Endothelial cell (in vitro differentiated cells): ENCODE measurements at regions not wholly inside any gene's neighbourhood (a gene's known extent, or its start where the extent isn't known, plus 50 kb on each side); places are given as distances from the start of the nearest gene placed in this dataset.

ENCODE experiments used
- DNase-seq: peaks from one replicate; pipeline ENCODE4 v3.0.0; 2021; ENCODE audit warnings: low spot score
- H3K27ac Mint-ChIP-seq: one replicate; pipeline ENCODE4 v1.8.0; 2021; ENCODE audit warnings: mixed read lengths, inconsistent platforms; ENCODE audit not compliant: unreplicated experiment
- H3K27me3 Mint-ChIP-seq: one replicate; pipeline ENCODE4 v1.8.0; 2021; ENCODE audit warnings: mild to moderate bottlenecking, moderate library complexity, mixed read lengths, inconsistent platforms; ENCODE audit not compliant: unreplicated experiment
- H3K36me3 Mint-ChIP-seq: one replicate; pipeline ENCODE4 v1.8.0; 2021; ENCODE audit warnings: mild to moderate bottlenecking, low read depth, mixed read lengths, inconsistent platforms; ENCODE audit not compliant: unreplicated experiment
- H3K4me1 Mint-ChIP-seq: one replicate; pipeline ENCODE4 v1.8.0; 2021; ENCODE audit warnings: mild to moderate bottlenecking, mixed read lengths, inconsistent platforms; ENCODE audit not compliant: unreplicated experiment
- H3K4me3 Mint-ChIP-seq: one replicate; pipeline ENCODE4 v1.8.0; 2021; ENCODE audit warnings: mild to moderate bottlenecking, mixed read lengths, inconsistent platforms; ENCODE audit not compliant: unreplicated experiment
- H3K9me3 Mint-ChIP-seq: one replicate; pipeline ENCODE4 v1.8.0; 2021; ENCODE audit warnings: mixed read lengths, inconsistent platforms; ENCODE audit not compliant: unreplicated experiment
- TF ChIP-seq, protein P1 (sequence below): fragments of 200-600 bp; sonication (generic); IDR thresholded peaks from one replicate; pipeline ENCODE4 v1.5.0; 2021; ENCODE audit warnings: antibody characterized with exemption; ENCODE audit not compliant: unreplicated experiment

DNA sequence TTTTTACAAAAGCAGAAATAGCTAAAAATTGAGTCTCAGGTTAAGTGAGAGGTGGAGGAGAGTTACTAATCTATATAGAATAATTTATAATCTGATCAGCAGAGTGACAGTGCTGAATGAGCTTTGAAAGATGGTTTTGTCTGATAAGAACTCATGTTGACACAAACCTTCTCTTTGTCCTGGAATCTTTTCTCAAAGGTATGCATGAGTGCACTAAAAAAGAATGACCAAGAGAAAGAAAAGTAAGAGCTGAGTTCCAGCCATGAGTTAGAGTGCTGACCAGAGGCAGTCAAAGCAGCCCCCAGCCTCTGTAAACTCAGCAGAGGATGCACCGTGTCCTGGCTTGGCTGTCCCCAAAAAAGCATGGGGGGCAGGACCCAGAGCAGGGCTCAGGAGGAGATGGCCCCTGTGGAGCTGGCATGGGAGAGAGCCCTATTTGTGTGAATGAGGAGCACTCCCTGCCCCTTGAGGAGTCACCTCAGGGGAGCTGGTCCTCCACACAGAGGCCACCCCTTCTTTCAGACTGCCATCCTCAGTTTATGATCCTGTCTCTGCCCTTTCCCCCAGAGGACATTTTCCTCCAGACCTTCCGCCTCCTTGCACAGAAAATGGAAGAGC lies 129.8 kb downstream of the SEC23A start:
- DNase-seq, result no peak
- H3K4me1 Mint-ChIP-seq, result no peaks in the 10 kb centered on the region
- peaks cover 3% of the 10 kb centered on the region for H3K27me3 Mint-ChIP-seq
- no peaks in the 10 kb centered on the region for H3K36me3 Mint-ChIP-seq
- TF ChIP-seq, protein P1, sequence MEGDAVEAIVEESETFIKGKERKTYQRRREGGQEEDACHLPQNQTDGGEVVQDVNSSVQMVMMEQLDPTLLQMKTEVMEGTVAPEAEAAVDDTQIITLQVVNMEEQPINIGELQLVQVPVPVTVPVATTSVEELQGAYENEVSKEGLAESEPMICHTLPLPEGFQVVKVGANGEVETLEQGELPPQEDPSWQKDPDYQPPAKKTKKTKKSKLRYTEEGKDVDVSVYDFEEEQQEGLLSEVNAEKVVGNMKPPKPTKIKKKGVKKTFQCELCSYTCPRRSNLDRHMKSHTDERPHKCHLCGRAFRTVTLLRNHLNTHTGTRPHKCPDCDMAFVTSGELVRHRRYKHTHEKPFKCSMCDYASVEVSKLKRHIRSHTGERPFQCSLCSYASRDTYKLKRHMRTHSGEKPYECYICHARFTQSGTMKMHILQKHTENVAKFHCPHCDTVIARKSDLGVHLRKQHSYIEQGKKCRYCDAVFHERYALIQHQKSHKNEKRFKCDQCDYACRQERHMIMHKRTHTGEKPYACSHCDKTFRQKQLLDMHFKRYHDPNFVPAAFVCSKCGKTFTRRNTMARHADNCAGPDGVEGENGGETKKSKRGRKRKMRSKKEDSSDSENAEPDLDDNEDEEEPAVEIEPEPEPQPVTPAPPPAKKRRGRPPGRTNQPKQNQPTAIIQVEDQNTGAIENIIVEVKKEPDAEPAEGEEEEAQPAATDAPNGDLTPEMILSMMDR, result no peak
- H3K4me3 Mint-ChIP-seq, result no peak overlapping the region
- no peaks in the 10 kb centered on the region for H3K9me3 Mint-ChIP-seq
- no peak overlapping the region for H3K27ac Mint-ChIP-seq

DNA sequence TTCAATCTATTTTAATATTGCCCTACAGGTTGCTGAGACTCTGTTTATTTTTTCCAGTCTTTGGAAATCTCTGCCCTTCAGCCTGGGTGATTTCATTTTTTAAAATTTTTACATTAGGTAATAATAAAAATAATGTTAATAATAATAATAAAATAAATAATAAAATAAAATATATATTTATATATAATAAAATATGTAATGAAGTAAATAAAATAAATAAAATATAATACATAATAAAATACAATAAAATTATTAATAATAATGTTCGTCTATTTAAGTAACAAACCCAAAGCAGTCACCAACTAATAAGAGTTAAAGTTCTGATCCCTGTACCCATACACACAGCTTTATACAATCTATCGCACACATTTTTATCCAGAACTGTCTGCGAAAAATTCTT lies 130.5 kb downstream of the SEC23A start:
- Mint-ChIP-seq H3K27me3 (peaks cover 1% of the 10 kb centered on the region), H3K36me3 (no peaks in the 10 kb centered on the region), H3K9me3 (no peaks in the 10 kb centered on the region), H3K27ac (no peak overlapping the region), H3K4me1 (no peaks in the 10 kb centered on the region), H3K4me3 (no peak overlapping the region)
- TF ChIP-seq, protein P1, result no peak
- DNase-seq, result no peak

DNA sequence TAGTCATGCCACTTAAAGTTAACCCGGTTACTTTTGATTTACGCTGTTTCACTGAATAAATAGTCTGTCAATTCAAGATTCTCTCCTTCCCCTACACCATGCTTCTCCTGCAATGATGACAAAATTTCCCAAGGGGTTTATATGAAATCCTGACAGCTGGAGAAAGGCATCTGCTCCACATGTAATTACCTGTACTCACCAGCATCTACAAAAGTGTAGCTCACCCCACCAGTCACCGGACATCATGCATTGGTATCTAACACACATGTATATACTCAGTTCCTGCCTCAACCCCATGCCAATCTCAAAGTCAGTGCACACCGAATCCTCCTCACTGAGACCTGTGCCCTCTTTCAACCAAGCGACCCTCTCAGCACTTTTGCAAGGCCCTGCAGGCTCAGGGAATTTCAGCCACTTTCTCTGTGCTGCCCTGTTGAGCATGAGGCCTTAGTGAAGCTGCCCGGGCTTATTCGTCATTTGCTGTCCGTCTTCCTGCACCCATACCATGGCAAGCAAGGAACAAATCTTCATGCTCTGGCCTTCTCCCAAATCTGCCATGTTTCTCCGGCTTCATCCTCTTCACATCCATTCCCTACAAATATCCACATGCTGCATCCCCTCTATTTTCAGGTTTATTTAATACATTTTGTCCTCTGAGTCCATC lies 131.6 kb downstream of the SEC23A start:
- no peak overlapping the region for H3K27ac Mint-ChIP-seq
- H3K4me1 Mint-ChIP-seq, result no peaks in the 10 kb centered on the region
- H3K27me3 Mint-ChIP-seq, result peaks cover 1% of the 10 kb centered on the region
- DNase-seq, result no peak
- no peaks in the 10 kb centered on the region for H3K9me3 Mint-ChIP-seq
- TF ChIP-seq, protein P1, result no peak
- no peaks in the 10 kb centered on the region for H3K36me3 Mint-ChIP-seq
- H3K4me3 Mint-ChIP-seq, result no peak overlapping the region

DNA sequence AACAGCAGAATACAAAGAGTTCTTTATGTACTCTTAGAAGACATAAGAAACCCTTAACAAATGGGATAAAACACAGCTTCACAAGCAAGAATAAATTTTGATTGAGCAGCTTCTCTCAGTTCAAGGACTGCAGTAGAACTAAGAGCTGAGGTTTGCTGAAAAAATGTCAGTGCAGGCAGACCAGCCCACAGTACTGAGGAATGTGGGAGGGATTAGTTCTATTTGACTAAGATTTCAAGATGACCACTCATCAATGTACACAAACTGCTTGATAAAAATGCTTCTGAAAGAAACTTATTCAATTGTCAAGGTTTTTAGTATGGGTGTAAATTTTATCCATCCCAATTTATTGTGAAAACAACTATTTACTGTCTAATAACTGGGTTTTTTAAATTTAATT lies 138.4 kb downstream of the SEC23A start:
- Mint-ChIP-seq H3K27me3 (no peaks in the 10 kb centered on the region), H3K9me3 (no peaks in the 10 kb centered on the region), H3K4me1 (no peaks in the 10 kb centered on the region), H3K36me3 (no peaks in the 10 kb centered on the region), H3K4me3 (no peak overlapping the region), H3K27ac (no peak overlapping the region)
- TF ChIP-seq, protein P1, result no peak
- DNase-seq, result no peak

DNA sequence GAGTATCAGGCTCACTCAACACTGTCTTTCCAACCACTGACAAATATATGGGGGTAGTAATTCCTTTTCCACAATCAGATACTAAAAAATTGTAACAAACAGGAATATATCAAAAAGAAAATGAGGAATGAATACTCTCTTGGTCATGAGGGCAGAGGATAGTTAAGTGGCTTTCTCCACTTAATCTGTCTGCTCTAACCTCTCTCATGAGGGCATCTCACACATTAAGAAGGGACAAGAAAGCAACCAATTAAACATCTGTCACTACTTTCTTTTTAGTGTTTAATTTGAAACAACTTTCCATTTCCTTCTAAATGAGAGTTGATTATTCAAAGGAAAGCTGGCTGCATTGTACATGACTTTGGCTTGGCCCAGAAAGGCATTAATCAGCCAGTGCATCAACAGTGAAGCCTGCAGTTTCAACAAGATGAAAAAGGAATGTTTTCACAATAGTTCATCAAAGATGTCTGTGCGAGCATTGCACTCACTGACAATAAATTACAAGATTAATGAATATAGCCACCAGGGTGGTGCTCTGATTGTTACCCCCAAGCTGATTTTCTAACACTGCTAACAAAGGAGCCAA lies 142.0 kb downstream of the SEC23A start:
- no peak for DNase-seq
- no peak overlapping the region for H3K27ac Mint-ChIP-seq
- H3K36me3 Mint-ChIP-seq, result no peaks in the 10 kb centered on the region
- no peaks in the 10 kb centered on the region for H3K4me1 Mint-ChIP-seq
- TF ChIP-seq, protein P1, result no peak
- H3K27me3 Mint-ChIP-seq, result no peaks in the 10 kb centered on the region
- H3K4me3 Mint-ChIP-seq, result no peak overlapping the region
- H3K9me3 Mint-ChIP-seq, result no peaks in the 10 kb centered on the region
